Trophoblast cell (in vitro differentiated cells and primary cell): ENCODE measurements at regions not wholly inside any gene's neighbourhood (a gene's known extent, or its start where the extent isn't known, plus 50 kb on each side); places are given as distances from the start of the nearest gene placed in this dataset.

ENCODE experiments used
- DNase-seq, 2 donors: peaks; one replicate each; pipeline ENCODE4 v3.0.0-alpha.2; 2016
- H2AFZ ChIP-seq: 2 replicates; pipeline ENCODE4 v1.6.1; 2013; ENCODE audit warnings: low read length, moderate library complexity, mild to moderate bottlenecking; ENCODE audit not compliant: insufficient read depth, poor library complexity
- H2AK5ac ChIP-seq: 2 replicates; pipeline ENCODE4 v1.6.1; 2013; ENCODE audit warnings: mild to moderate bottlenecking, low read length
- H2BK120ac ChIP-seq: 2 replicates; pipeline ENCODE4 v1.6.1; 2013; ENCODE audit warnings: low read length, mild to moderate bottlenecking, moderate library complexity; ENCODE audit not compliant: insufficient read depth, poor library complexity
- H2BK12ac ChIP-seq: 2 replicates; pipeline ENCODE4 v1.6.1; 2013; ENCODE audit warnings: mild to moderate bottlenecking, low read length, moderate library complexity
- H2BK5ac ChIP-seq: 2 replicates; pipeline ENCODE4 v1.6.1; 2013; ENCODE audit warnings: low read length, low read depth, moderate library complexity, mild to moderate bottlenecking; ENCODE audit not compliant: poor library complexity
- H3K14ac ChIP-seq: 2 replicates; pipeline ENCODE4 v1.6.1; 2013; ENCODE audit warnings: mild to moderate bottlenecking, low read length
- H3K18ac ChIP-seq: 2 replicates; pipeline ENCODE4 v1.6.1; 2013; ENCODE audit warnings: mild to moderate bottlenecking, low read length
- H3K23ac ChIP-seq: 2 replicates; pipeline ENCODE4 v1.6.1; 2013; ENCODE audit warnings: low read length
- H3K27ac ChIP-seq: 2 replicates; pipeline ENCODE4 v1.5.1; 2013; ENCODE audit warnings: low read depth, mild to moderate bottlenecking, inconsistent platforms, low read length, moderate library complexity
- H3K27me3 ChIP-seq: 2 replicates; pipeline ENCODE4 v1.6.1; 2013; ENCODE audit warnings: inconsistent platforms, mild to moderate bottlenecking, low read length, moderate library complexity; ENCODE audit not compliant: insufficient read depth
- H3K36me3 ChIP-seq, 2 experiments: 1 replicate in 1 of 2; 2 replicates in 1 of 2; pipeline ENCODE4 v1.6.1; 2013; ENCODE audit warnings: low read length in 2 of 2, mild to moderate bottlenecking in 2 of 2, moderate library complexity in 1 of 2; ENCODE audit not compliant: insufficient read depth in 2 of 2, control insufficient read depth in 1 of 2
- H3K4ac ChIP-seq: 2 replicates; pipeline ENCODE4 v1.6.1; 2013; ENCODE audit warnings: low read depth, mild to moderate bottlenecking, low read length, moderate library complexity
- H3K4me1 ChIP-seq, 2 experiments: 1 replicate in 1 of 2; 2 replicates in 1 of 2; pipeline ENCODE4 v1.6.1; 2013; ENCODE audit warnings: low read length in 2 of 2, mild to moderate bottlenecking in 2 of 2, moderate library complexity in 1 of 2; ENCODE audit not compliant: insufficient read depth in 2 of 2, control insufficient read depth in 1 of 2
- H3K4me2 ChIP-seq: 2 replicates; pipeline ENCODE4 v1.6.1; 2013; ENCODE audit warnings: inconsistent platforms, mild to moderate bottlenecking, low read length, moderate library complexity
- H3K4me3 ChIP-seq: 2 replicates; pipeline ENCODE4 v1.5.1; 2013; ENCODE audit warnings: mild to moderate bottlenecking, low read depth, low read length, inconsistent platforms
- H3K79me1 ChIP-seq: one replicate; pipeline ENCODE4 v1.6.1; 2013; ENCODE audit warnings: low read length
- H3K79me2 ChIP-seq: 2 replicates; pipeline ENCODE4 v1.6.1; 2013; ENCODE audit warnings: low read length, mild to moderate bottlenecking; ENCODE audit not compliant: control insufficient read depth, insufficient read depth, poor library complexity
- H3K9ac ChIP-seq: 2 replicates; pipeline ENCODE4 v1.6.1; 2013; ENCODE audit warnings: mild to moderate bottlenecking, low read length
- H3K9me3 ChIP-seq: 2 replicates; pipeline ENCODE4 v1.6.1; 2013; ENCODE audit warnings: low read depth, mild to moderate bottlenecking, control low read depth, inconsistent platforms, low read length; ENCODE audit not compliant: insufficient read depth
- H4K12ac ChIP-seq: 2 replicates; pipeline ENCODE4 v1.6.1; 2013; ENCODE audit warnings: low read depth, mild to moderate bottlenecking, low read length, moderate library complexity
- H4K8ac ChIP-seq: 2 replicates; pipeline ENCODE4 v1.6.1; 2013; ENCODE audit warnings: low read depth, mild to moderate bottlenecking, low read length, moderate library complexity
- H4K91ac ChIP-seq: one replicate; pipeline ENCODE4 v1.6.1; 2013; ENCODE audit warnings: low read depth, mild to moderate bottlenecking, low read length, moderate library complexity
- WGBS: extraction: QIAGEN DNeasy Blood & Tissue Kit; methylation state at CpG from one replicate; pipeline ENCODE4 v1.1.7; 2013; ENCODE audit warnings: missing lambda C conversion rate; ENCODE audit not compliant: insufficient read length, insufficient coverage; ENCODE audit errors: extremely low coverage; 5-methylcytosine and 5-hydroxymethylcytosine counted together

- no peak overlapping the region for H3K14ac ChIP-seq
- H3K79me1 ChIP-seq = no peaks in the 10 kb centered on the region
- H3K9me3 ChIP-seq = no peaks in the 10 kb centered on the region
- no peaks in the 10 kb centered on the region for H3K27me3 ChIP-seq
- H3K4me2 ChIP-seq = no peak overlapping the region
- no peaks in the 10 kb centered on the region for H3K79me2 ChIP-seq
- no peak overlapping the region for H3K4ac ChIP-seq
- no peak overlapping the region for H2BK5ac ChIP-seq
- H2BK12ac ChIP-seq = no peak overlapping the region
- H2AFZ ChIP-seq = no peak overlapping the region
- no peak overlapping the region for H3K18ac ChIP-seq
- no peak overlapping the region for H4K8ac ChIP-seq
- no peak overlapping the region for H3K4me3 ChIP-seq
- no peak for DNase-seq
- no peak overlapping the region for H3K27ac ChIP-seq
- no CpG with 5 or more reads among the region's 3 CpGs for WGBS
- no peak overlapping the region for H2AK5ac ChIP-seq
- H4K91ac ChIP-seq = no peak overlapping the region
- H3K23ac ChIP-seq = no peak overlapping the region
- no peaks in the 10 kb centered on the region for H3K36me3 ChIP-seq
- no peak overlapping the region for H4K12ac ChIP-seq
- H3K4me1 ChIP-seq = peaks cover 0 to 2% of the 10 kb centered on the region in 2 experiments
- no peak overlapping the region for H3K9ac ChIP-seq
- H2BK120ac ChIP-seq = no peak overlapping the region
These were observed 251.9 kb upstream of the FAT3 start for GRCh38 chr11:91972665-91973266.

GRCh38 chr11:91970624-91971023 lies 254.0 kb upstream of the FAT3 start:
- no peaks in the 10 kb centered on the region for H3K9me3 ChIP-seq
- no peaks in the 10 kb centered on the region for H3K36me3 ChIP-seq
- H3K4me3 ChIP-seq = no peak overlapping the region
- H3K79me1 ChIP-seq = no peaks in the 10 kb centered on the region
- no peak overlapping the region for H3K14ac ChIP-seq
- H3K27ac ChIP-seq = no peak overlapping the region
- H4K8ac ChIP-seq = no peak overlapping the region
- no peak overlapping the region for H3K9ac ChIP-seq
- H4K91ac ChIP-seq = no peak overlapping the region
- DNase-seq = no peak
- H2BK5ac ChIP-seq = no peak overlapping the region
- no peaks in the 10 kb centered on the region for H3K79me2 ChIP-seq
- no peak overlapping the region for H3K4ac ChIP-seq
- no peak overlapping the region for H3K18ac ChIP-seq
- no peak overlapping the region for H2AK5ac ChIP-seq
- no peak overlapping the region for H3K23ac ChIP-seq
- H2AFZ ChIP-seq = no peak overlapping the region
- H3K4me1 ChIP-seq = no peaks in the 10 kb centered on the region
- H2BK120ac ChIP-seq = no peak overlapping the region
- no peak overlapping the region for H4K12ac ChIP-seq
- no peak overlapping the region for H3K4me2 ChIP-seq
- H3K27me3 ChIP-seq = no peaks in the 10 kb centered on the region
- no peak overlapping the region for H2BK12ac ChIP-seq

GRCh38 chr11:91969486-91969885 lies 255.1 kb upstream of the FAT3 start:
- no peak overlapping the region for H2BK12ac ChIP-seq
- H2BK5ac ChIP-seq = no peak overlapping the region
- no peak overlapping the region for H3K18ac ChIP-seq
- H3K9me3 ChIP-seq = no peaks in the 10 kb centered on the region
- no peak overlapping the region for H3K9ac ChIP-seq
- H3K23ac ChIP-seq = no peak overlapping the region
- DNase-seq = no peak
- H3K79me1 ChIP-seq = no peaks in the 10 kb centered on the region
- no peak overlapping the region for H2AFZ ChIP-seq
- H4K8ac ChIP-seq = no peak overlapping the region
- H3K4me3 ChIP-seq = no peak overlapping the region
- no peaks in the 10 kb centered on the region for H3K27me3 ChIP-seq
- no peaks in the 10 kb centered on the region for H3K4me1 ChIP-seq
- H4K91ac ChIP-seq = no peak overlapping the region
- H3K4me2 ChIP-seq = no peak overlapping the region
- no peak overlapping the region for H4K12ac ChIP-seq
- H2BK120ac ChIP-seq = no peak overlapping the region
- no peak overlapping the region for H2AK5ac ChIP-seq
- no peaks in the 10 kb centered on the region for H3K36me3 ChIP-seq
- H3K79me2 ChIP-seq = no peaks in the 10 kb centered on the region
- H3K4ac ChIP-seq = no peak overlapping the region
- no peak overlapping the region for H3K27ac ChIP-seq
- no CpG with 5 or more reads among the region's 2 CpGs for WGBS
- no peak overlapping the region for H3K14ac ChIP-seq

GRCh38 chr11:91967691-91968045 lies 256.9 kb upstream of the FAT3 start:
- H3K23ac ChIP-seq = no peak overlapping the region
- H3K79me2 ChIP-seq = no peaks in the 10 kb centered on the region
- H2BK120ac ChIP-seq = no peak overlapping the region
- H4K91ac ChIP-seq = no peak overlapping the region
- H3K36me3 ChIP-seq = no peaks in the 10 kb centered on the region
- no peak overlapping the region for H2BK12ac ChIP-seq
- H3K4ac ChIP-seq = no peak overlapping the region
- H3K4me1 ChIP-seq = no peaks in the 10 kb centered on the region
- H3K4me3 ChIP-seq = no peak overlapping the region
- H2BK5ac ChIP-seq = no peak overlapping the region
- DNase-seq = no peak
- no peak overlapping the region for H2AFZ ChIP-seq
- no CpG with 5 or more reads among the region's 2 CpGs for WGBS
- no peak overlapping the region for H3K18ac ChIP-seq
- no peak overlapping the region for H3K9ac ChIP-seq
- H2AK5ac ChIP-seq = no peak overlapping the region
- no peak overlapping the region for H3K14ac ChIP-seq
- H4K8ac ChIP-seq = no peak overlapping the region
- H3K27me3 ChIP-seq = no peaks in the 10 kb centered on the region
- no peak overlapping the region for H4K12ac ChIP-seq
- no peaks in the 10 kb centered on the region for H3K9me3 ChIP-seq
- no peaks in the 10 kb centered on the region for H3K79me1 ChIP-seq
- H3K27ac ChIP-seq = no peak overlapping the region
- H3K4me2 ChIP-seq = no peak overlapping the region
